ENCODE measurements at regions not wholly inside any gene's neighbourhood (a gene's known extent, or its start where the extent isn't known, plus 50 kb on each side); places are given as distances from the start of the nearest gene placed in this dataset.

DNA sequence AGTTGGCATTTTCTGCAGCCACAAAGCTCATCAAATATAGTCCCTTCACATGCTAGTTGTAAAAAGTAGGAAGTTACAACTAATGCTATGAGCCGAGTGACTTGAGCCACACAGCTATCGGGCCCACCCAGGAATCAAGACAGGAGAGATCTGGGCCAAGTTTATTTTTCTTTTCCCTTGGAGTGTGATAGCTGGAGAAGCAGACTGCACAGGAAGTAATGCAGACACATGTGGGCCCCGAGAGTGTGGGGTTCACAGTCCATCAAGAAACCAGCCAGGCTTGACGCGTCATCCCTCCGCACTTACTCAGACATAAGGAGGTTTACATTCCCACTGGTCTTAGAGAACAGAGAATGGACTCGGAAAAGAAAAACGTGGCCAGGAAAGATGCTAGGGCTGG lies 403.1 kb upstream of the CDH11 start:
- no peak for DNase-seq (ENCODE audit: low spot score)
- TF ChIP-seq, protein P1, sequence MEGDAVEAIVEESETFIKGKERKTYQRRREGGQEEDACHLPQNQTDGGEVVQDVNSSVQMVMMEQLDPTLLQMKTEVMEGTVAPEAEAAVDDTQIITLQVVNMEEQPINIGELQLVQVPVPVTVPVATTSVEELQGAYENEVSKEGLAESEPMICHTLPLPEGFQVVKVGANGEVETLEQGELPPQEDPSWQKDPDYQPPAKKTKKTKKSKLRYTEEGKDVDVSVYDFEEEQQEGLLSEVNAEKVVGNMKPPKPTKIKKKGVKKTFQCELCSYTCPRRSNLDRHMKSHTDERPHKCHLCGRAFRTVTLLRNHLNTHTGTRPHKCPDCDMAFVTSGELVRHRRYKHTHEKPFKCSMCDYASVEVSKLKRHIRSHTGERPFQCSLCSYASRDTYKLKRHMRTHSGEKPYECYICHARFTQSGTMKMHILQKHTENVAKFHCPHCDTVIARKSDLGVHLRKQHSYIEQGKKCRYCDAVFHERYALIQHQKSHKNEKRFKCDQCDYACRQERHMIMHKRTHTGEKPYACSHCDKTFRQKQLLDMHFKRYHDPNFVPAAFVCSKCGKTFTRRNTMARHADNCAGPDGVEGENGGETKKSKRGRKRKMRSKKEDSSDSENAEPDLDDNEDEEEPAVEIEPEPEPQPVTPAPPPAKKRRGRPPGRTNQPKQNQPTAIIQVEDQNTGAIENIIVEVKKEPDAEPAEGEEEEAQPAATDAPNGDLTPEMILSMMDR (IDR thresholded peaks at IDR 0.05; ENCODE audit: extremely low read depth, missing control alignments), result no peak

DNA sequence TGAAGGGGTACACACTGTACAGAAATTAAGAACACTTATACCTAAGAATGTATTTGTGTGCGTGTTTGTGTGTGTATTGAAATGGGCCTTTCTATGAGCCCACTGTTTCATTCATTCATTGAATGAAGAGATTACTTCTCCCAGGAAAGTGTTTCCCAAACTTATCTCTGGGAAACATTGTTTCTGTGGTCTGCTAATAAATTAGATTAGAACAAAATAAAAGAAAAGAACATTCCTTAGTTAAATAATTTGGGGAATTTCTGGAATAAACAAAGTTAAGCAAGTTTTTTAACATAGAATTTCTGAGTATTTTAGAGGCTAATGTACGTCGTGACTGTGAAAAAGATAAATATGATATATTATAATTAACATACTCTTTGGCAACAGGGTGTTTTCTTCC lies 402.4 kb upstream of the CDH11 start:
- DNase-seq (ENCODE audit: low spot score), result no peak
- TF ChIP-seq, protein P1 (IDR thresholded peaks at IDR 0.05; ENCODE audit: extremely low read depth, missing control alignments), result no peak

DNA sequence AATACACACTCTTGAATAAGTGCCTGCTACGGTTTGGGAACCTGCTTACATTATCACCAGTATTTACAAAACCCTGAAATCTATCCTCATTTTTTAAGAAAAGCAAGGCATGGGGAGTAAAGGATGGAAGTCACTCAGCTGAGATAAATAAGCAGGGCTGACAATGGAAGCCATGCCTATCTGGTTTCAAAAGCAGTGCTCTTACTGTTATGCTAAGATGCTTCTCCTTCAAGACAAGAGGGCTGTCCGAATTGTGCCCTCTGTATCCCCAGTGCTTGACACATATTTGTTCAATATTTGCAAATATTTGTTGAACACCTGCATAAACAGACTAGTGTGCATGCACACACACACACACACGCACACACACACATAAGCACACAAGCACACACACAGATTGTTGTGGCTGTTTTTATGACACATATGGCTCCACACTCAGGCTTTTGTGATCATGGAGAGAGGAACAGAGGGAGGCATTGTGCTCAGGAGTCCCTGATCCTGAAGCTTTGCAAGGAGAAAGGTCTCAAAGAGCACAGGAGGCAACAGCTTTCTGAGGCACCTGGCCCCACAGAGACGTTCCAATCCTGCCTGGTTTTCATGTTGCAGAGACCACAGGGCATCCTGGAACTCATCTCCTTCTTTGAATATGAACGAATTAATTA lies 401.6 kb upstream of the CDH11 start:
- DNase-seq (ENCODE audit: low spot score), result no peak
- TF ChIP-seq, protein P1 (IDR thresholded peaks at IDR 0.05; ENCODE audit: extremely low read depth, missing control alignments), result no peak

DNA sequence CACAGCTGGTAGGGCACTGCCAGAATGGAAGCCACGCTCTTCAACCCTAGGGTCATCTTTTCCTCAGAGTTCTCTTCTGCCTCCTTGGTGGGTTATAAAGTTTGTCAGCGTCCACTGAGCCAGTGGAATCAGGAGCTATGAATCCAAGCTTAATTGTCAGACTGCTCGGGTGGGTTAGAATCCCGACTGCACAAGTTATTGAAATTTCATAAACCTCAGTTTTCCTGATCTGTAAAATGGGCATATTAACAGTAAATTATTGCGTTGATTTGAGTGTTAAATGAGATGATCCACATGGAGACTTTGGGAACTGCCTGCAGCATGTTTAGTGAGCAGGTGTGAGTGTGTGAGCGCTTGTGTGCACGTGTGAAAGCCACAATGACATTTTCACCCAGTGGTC lies 400.5 kb upstream of the CDH11 start:
- TF ChIP-seq, protein P1 (IDR thresholded peaks at IDR 0.05; ENCODE audit: extremely low read depth, missing control alignments), result no peak
- DNase-seq (ENCODE audit: low spot score), result no peak

DNA sequence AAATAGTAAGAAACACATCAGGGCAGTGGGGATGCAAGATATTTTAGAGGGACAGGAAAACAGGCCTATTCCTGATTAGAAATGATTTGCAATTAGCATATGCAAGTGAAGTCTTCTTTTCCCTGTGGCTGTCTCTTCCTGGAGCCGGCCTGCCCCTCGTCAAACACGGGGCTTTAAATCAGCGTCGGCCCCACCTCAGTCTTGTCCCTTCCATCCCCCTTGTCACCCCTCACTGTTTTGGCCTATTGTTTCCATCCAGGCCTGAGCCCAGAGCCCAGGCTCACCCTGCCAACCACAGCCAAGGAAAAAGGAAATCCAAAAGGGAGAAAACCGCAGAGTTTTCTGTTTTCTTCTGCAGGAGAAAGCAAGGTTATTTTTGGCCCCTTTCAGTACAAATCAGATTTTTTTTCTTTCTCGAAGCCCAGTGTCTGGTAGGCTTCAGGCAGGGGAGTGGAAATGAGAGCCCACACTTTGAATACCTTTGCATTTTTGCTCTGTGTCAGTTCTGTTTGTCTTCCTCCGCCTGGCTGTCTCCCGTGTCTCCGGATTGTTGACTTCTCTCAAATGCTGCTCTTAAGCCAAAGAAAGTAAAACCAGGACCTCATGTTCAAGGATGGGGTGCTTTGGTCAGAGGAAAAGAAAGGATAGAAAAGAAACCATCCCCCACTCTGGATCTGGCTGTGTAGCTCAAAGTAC lies 399.9 kb upstream of the CDH11 start:
- no peak for DNase-seq (ENCODE audit: low spot score)
- TF ChIP-seq, protein P1 (IDR thresholded peaks at IDR 0.05; ENCODE audit: extremely low read depth, missing control alignments), result no peak

DNA sequence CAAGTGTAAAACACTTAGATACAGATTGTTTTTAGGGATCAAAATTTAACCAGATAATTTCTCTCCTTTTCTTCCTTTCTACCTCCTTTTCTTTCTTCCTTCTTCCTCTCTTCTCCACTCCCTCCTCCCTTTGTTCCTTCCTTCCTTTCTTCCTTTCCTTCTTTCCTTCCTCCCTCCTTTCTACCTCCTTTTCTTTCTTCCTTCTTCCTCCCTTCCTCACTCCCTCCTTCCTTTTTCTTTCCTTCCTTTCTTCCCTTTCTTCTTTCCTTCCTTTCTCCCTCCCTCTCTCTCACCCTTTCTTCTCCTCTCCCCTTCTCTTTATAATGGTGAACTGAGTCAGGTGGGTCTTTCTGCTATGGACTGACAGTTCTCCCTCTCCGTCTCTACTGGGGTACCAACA lies 397.5 kb upstream of the CDH11 start:
- no peak for DNase-seq (ENCODE audit: low spot score)
- TF ChIP-seq, protein P1 (IDR thresholded peaks at IDR 0.05; ENCODE audit: extremely low read depth, missing control alignments), result no peak

DNA sequence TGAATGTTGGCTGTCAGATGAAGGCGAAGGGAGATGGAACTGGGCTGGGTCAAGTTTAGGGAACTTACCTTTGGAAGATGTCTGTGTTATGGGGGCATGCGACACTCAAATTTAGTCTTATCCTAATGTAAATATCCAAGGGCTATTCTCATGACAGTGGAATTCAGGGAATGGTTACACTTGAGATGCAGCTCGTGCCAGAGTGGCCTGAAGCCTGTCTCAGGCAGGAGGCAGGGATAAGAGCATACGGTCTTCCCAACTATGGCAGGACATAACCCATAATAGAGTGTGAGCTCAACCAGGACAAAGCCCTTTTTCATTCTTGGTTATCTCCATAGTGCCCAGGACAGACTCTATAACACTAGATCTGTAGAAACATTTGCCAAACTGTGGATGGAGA lies 393.3 kb upstream of the CDH11 start:
- TF ChIP-seq, protein P1 (IDR thresholded peaks at IDR 0.05; ENCODE audit: extremely low read depth, missing control alignments), result no peak
- no peak for DNase-seq (ENCODE audit: low spot score)
